Lung (tissue), 11 donors: ENCODE measurements at regions not wholly inside any gene's neighbourhood (a gene's known extent, or its start where the extent isn't known, plus 50 kb on each side); places are given as distances from the start of the nearest gene placed in this dataset.

Experiments used
- ATAC-seq: fragments of 200-7000 bp; cut with Tn5 transposase; one replicate; pipeline ENCODE4 v1.9.1; 2020; ENCODE audit warnings: moderate number of reproducible peaks; ENCODE audit not compliant: insufficient read depth, low FRiP score
- DNase-seq, 3 donors: peaks; one replicate each; pipeline ENCODE4 v3.0.0-alpha.2; 2013 to 2017
- H3K27ac ChIP-seq, 2 donors: one replicate each; pipeline ENCODE4 v1.5.1; 2013; ENCODE audit warnings: mild to moderate bottlenecking in 2 of 2, moderate library complexity in 2 of 2, control low read depth in 1 of 2, inconsistent platforms in 1 of 2, low read depth in 1 of 2, low read length in 1 of 2
- H3K27me3 ChIP-seq, 3 donors: one replicate each; pipeline ENCODE4 v1.5.1; 2013; ENCODE audit warnings: low read length in 2 of 3; ENCODE audit not compliant: control insufficient read depth in 3 of 3, insufficient read depth in 3 of 3
- H3K36me3 ChIP-seq, 4 donors: one replicate each; pipeline ENCODE4 v1.5.1; 2013; ENCODE audit warnings: low read length in 4 of 4, mild to moderate bottlenecking in 1 of 4, moderate library complexity in 1 of 4; ENCODE audit not compliant: control insufficient read depth in 4 of 4, insufficient read depth in 4 of 4
- H3K4me1 ChIP-seq, 5 donors: one replicate each; pipeline ENCODE4 v1.5.1; 2013; ENCODE audit warnings: low read length in 5 of 5, mild to moderate bottlenecking in 2 of 5, moderate library complexity in 1 of 5; ENCODE audit not compliant: control insufficient read depth in 5 of 5, insufficient read depth in 5 of 5
- H3K4me3 ChIP-seq: one replicate; pipeline ENCODE4 v1.5.1; 2013; ENCODE audit warnings: mild to moderate bottlenecking, control low read depth, moderate library complexity
- H3K9ac ChIP-seq, 2 donors: one replicate each; pipeline ENCODE4 v1.5.1; 2013; ENCODE audit warnings: low read length in 2 of 2, control low read depth in 1 of 2; ENCODE audit not compliant: insufficient read depth in 1 of 2
- H3K9me3 ChIP-seq, 4 donors: one replicate each; pipeline ENCODE4 v1.5.1; 2013; ENCODE audit warnings: low read length in 3 of 4, mild to moderate bottlenecking in 1 of 4, moderate library complexity in 1 of 4; ENCODE audit not compliant: control insufficient read depth in 4 of 4, insufficient read depth in 3 of 4
- WGBS, 2 donors: extraction: QIAGEN DNeasy Blood & Tissue Kit; methylation state at CpG; one replicate each; pipeline ENCODE4 v1.1.7; 2013; 5-methylcytosine and 5-hydroxymethylcytosine counted together
- TF ChIP-seq, protein P1 (sequence below): IDR thresholded peaks from 2 replicates; pipeline ENCODE4 v1.5.1; 2012; ENCODE audit warnings: mild to moderate bottlenecking; ENCODE audit errors: control extremely low read depth, extremely low read depth
- donor health status: control.
- donor health status: control.
- donor health status: Bipolar disorder and iron deficiency.
- donor health status: healthy.
- donor health status: DM: yes; HTN: yes; CAD: no.

DNA sequence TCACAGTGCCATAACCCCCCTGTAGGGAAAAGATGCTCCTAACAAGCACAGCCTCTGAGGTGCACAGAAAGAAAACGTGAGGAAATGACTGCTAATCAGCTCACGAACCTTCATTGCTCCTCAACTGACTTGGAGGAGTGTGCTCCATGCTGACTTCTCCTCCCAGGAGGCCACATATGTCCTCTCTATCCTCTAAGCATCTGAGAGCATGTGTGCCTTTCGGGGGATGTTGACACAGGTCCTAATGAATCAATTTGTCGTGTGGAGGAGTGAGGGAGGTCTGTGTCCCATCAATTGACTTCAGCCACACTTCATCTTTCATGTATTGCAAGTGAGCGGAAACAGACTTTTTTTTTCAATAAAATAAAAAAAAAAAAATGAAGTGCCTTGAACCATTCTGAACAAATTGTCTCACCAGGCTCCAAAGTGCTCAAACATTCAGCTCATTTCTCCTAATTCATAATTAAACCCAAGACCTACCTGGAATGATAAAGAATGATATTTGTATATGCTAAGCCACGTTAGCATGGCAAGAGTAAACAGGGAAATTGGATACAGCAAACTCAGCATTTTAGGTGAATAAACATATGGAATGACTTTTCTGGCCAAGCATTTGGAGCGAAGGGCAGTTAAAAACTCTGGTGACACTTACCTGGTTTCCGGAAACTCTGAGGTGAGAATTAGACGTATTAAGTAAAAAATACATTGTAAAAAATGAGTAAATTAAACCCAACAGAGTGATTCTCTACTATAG, 317.6 kb upstream of the FAT3 start:
- H3K36me3 ChIP-seq: no peaks in the 10 kb centered on the region
- no peak overlapping the region for H3K4me3 ChIP-seq
- 70 to 73% methylated on average over 9 of the region's 9 CpGs for WGBS, 2 donors
- H3K9me3 ChIP-seq: peaks cover 0 to 2% (median 0%) of the 10 kb centered on the region in 4 donors
- ATAC-seq (no peak), DNase-seq (no peak)
- H3K9ac ChIP-seq: no peak overlapping the region
- TF ChIP-seq, protein P1, sequence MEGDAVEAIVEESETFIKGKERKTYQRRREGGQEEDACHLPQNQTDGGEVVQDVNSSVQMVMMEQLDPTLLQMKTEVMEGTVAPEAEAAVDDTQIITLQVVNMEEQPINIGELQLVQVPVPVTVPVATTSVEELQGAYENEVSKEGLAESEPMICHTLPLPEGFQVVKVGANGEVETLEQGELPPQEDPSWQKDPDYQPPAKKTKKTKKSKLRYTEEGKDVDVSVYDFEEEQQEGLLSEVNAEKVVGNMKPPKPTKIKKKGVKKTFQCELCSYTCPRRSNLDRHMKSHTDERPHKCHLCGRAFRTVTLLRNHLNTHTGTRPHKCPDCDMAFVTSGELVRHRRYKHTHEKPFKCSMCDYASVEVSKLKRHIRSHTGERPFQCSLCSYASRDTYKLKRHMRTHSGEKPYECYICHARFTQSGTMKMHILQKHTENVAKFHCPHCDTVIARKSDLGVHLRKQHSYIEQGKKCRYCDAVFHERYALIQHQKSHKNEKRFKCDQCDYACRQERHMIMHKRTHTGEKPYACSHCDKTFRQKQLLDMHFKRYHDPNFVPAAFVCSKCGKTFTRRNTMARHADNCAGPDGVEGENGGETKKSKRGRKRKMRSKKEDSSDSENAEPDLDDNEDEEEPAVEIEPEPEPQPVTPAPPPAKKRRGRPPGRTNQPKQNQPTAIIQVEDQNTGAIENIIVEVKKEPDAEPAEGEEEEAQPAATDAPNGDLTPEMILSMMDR: no peak
- H3K27ac ChIP-seq: no peak overlapping the region
- no peaks in the 10 kb centered on the region for H3K27me3 ChIP-seq
- H3K4me1 ChIP-seq: no peaks in the 10 kb centered on the region

DNA sequence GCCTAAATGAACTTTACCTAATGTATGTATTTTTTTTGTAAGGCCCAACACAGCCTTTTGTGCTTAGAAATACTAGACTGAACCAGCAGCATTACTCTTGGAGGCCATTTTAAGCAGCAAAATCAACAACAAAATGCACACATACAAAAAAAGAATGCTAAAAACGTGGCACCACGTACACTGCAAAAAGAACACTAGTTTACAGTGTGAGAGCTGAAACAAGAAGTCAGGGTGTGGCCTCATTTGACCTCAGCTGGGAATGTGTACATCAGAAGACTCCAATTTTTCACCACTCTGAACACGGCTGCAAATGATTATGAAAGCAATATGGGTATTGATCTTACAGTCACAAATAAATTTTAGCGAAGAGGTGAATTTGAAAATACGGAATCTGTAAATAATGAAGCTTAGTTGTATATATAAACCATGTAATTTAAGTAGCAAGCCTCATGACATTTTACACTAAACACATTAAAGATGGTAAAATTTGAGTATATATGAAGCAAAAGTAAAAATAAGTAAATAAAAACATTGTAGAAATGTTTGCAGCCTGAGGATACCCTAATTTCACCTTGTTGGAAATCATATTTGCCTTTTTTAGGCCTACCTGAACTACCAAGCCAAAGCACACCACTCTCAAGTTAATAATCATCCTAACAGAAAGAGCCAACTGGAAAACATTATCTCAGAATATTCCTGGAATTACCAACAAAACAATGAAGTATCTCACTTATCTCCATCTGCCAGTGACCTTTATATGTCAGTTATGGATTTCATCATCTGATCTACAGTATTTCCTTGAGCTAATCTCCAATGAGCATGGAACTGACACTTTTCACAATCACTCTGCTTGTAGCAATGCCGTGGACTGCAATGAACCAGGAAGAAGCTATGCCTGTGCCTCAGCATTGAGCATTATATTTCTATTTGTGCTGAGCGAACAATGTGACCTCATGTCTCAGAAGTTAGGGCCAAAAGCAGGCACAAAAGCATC, 319.5 kb upstream of the FAT3 start:
- H3K4me3 ChIP-seq: no peak overlapping the region
- ATAC-seq (no peak), DNase-seq (no peak)
- TF ChIP-seq, protein P1: no peak
- no peaks in the 10 kb centered on the region for H3K27me3 ChIP-seq
- peaks cover 0 to 2% (median 0%) of the 10 kb centered on the region in 4 donors for H3K9me3 ChIP-seq
- H3K36me3 ChIP-seq: no peaks in the 10 kb centered on the region
- no peak overlapping the region for H3K27ac ChIP-seq
- no peak overlapping the region for H3K9ac ChIP-seq
- H3K4me1 ChIP-seq: no peaks in the 10 kb centered on the region
- 78 to 86% methylated on average over 7 of the region's 7 CpGs for WGBS, 2 donors

DNA sequence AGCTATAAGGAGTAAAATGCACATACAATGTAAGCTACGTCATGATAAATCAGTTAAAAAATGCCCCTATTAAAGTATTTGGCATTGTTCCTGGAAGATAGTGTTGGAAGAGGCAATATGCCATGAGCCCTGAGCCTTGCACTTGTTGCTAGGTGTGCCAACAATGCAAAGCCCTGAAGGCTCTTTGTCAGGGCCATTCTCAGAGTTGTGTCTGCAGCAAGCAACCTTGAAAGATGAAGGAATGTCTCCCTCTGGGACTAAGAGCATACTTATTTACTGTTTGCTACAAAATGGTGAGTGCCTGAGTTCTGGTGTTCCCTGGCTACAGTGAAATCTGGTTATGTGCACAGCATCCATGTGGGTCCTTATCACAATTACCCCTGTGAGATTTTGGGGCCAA, 322.3 kb upstream of the FAT3 start:
- Histone ChIP-seq H3K27ac (no peak overlapping the region), H3K36me3 (no peaks in the 10 kb centered on the region), H3K27me3 (no peaks in the 10 kb centered on the region), H3K4me1 (no peaks in the 10 kb centered on the region), H3K9ac (no peak overlapping the region), H3K9me3 (peaks cover 0 to 2% (median 0%) of the 10 kb centered on the region in 4 donors), H3K4me3 (no peak overlapping the region)
- TF ChIP-seq, protein P1: no peak
- ATAC-seq (no peak), DNase-seq (no peak)
- 77 to 100% methylated on average over 1 of the region's 1 CpG for WGBS, 2 donors
